GM23248 (cell line): ENCODE measurements at regions not wholly inside any gene's neighbourhood (a gene's known extent, or its start where the extent isn't known, plus 50 kb on each side); places are given as distances from the start of the nearest gene placed in this dataset.

Source experiments
- EZH2 ChIP-seq: fragments of 200-600 bp; sonication (generic); IDR thresholded peaks from 2 replicates; pipeline ENCODE4 v1.6.1; 2018; ENCODE audit warnings: antibody characterized with exemption, mild to moderate bottlenecking; ENCODE audit not compliant: insufficient read depth, poor library complexity, severe bottlenecking
- EZH2phosphoT487 ChIP-seq: fragments of 200-600 bp; sonication (generic); IDR thresholded peaks from 2 replicates; pipeline ENCODE4 v1.6.1; 2018; ENCODE audit warnings: antibody characterized with exemption, moderate library complexity, mild to moderate bottlenecking, low read depth; ENCODE audit not compliant: insufficient read depth

GRCh38 chr3:148641722-148642121 is 56.0 kb upstream of the AGTR1 start:
- TF ChIP-seq EZH2 = no peak
- TF ChIP-seq EZH2phosphoT487 = no peak
